GM12878 (cell line): ENCODE measurements at regions not wholly inside any gene's neighbourhood (a gene's known extent, or its start where the extent isn't known, plus 50 kb on each side); places are given as distances from the start of the nearest gene placed in this dataset.

ENCODE experiments used
- ATAC-seq: fragments of 200-7000 bp; cut with Tn5 transposase; 3 replicates; pipeline ENCODE4 v1.9.1; 2020; ENCODE audit warnings: mild to moderate bottlenecking, moderate library complexity
- BruUV-seq: library from RNA; stranded (reverse); fragments of 400-500 nt; replicated peaks from 2 replicates; lab custom pipeline; 2021; lab: Mats Ljungman, UMichigan
- CTCF ChIA-PET: fragments of 300-600 bp; sonication (Branson Sonifier 250); formaldehyde crosslinking; extraction: SDS; loops from one replicate; lab custom pipeline; 2021; ENCODE audit warnings: inconsistent platforms; lab: Yijun Ruan, JAX
- POLR2A ChIA-PET: fragments of 350-600 bp; formaldehyde crosslinking; extraction: SDS; loops from one replicate; lab custom pipeline; 2021; ENCODE audit warnings: inconsistent platforms; lab: Charles Lee
- RAD21 ChIA-PET: fragments of 300-600 bp; sonication (Branson Sonifier 250); formaldehyde crosslinking; loops from one replicate; lab custom pipeline; 2023; ENCODE audit warnings: antibody characterized with exemption; ENCODE audit not compliant: unreplicated experiment; lab: Charles Lee
- SMC1A ChIA-PET: fragments of 300-600 bp; sonication (Branson Sonifier 250); formaldehyde crosslinking; loops from one replicate; lab custom pipeline; 2023; ENCODE audit not compliant: unreplicated experiment, uncharacterized antibody; lab: Charles Lee
- DNase-seq: peaks from one replicate; pipeline ENCODE4 v3.0.0-alpha.2; 2011; ENCODE audit warnings: low read depth, low spot score
- FAIRE-seq: peaks from 3 replicates; lab custom pipeline; 2011; peaks lifted over from hg19 to GRCh38; lab: Jason Lieb, UNC
- H2AFZ ChIP-seq: 2 replicates; pipeline ENCODE4 v1.6.0; 2011; ENCODE audit warnings: low read depth, low read length, control low read depth; ENCODE audit not compliant: control insufficient read depth
- H3K27ac ChIP-seq: 2 replicates; pipeline ENCODE4 v1.5.1; 2011; ENCODE audit warnings: control low read depth; ENCODE audit not compliant: control insufficient read depth, insufficient read depth
- H3K27me3 ChIP-seq, 2 experiments: replicated peaks in 1 of 2; 2 replicates each; pipeline versions ENCODE4 v1.6.0 to v1.6.1; 2011; ENCODE audit warnings: low read length in 1 of 2; ENCODE audit not compliant: control insufficient read depth in 2 of 2, insufficient read depth in 2 of 2
- H3K36me3 ChIP-seq, 2 experiments: 2 replicates each; pipeline ENCODE4 v1.5.1; 2011; ENCODE audit warnings: low read length in 1 of 2; ENCODE audit not compliant: control insufficient read depth in 2 of 2, insufficient read depth in 2 of 2
- H3K4me1 ChIP-seq: 2 replicates; pipeline ENCODE4 v1.6.1; 2011; ENCODE audit warnings: mild to moderate bottlenecking, low read length, moderate library complexity, mixed read lengths; ENCODE audit not compliant: control insufficient read depth, insufficient read depth
- H3K4me2 ChIP-seq: 2 replicates; pipeline ENCODE4 v1.6.0; 2011; ENCODE audit warnings: control low read depth; ENCODE audit not compliant: control insufficient read depth, insufficient read depth
- H3K4me3 ChIP-seq: fragments of 200-600 bp; sonication (generic); 2 replicates; pipeline ENCODE4 v1.5.1; 2016
- H3K79me2 ChIP-seq: 2 replicates; pipeline ENCODE4 v1.6.0; 2011; ENCODE audit warnings: low read length; ENCODE audit not compliant: control insufficient read depth, insufficient read depth
- H3K9ac ChIP-seq: 2 replicates; pipeline ENCODE4 v1.8.0; 2011; ENCODE audit warnings: low read length, control low read depth, mixed read lengths; ENCODE audit not compliant: control insufficient read depth, insufficient read depth
- H3K9me3 ChIP-seq: replicated peaks from 3 replicates; pipeline ENCODE4 v1.5.1; 2011; ENCODE audit warnings: mild to moderate bottlenecking, low read length; ENCODE audit not compliant: control insufficient read depth, insufficient read depth
- H4K20me1 ChIP-seq: 2 replicates; pipeline ENCODE4 v1.6.0; 2011; ENCODE audit not compliant: control insufficient read depth, insufficient read depth
- BHLHE40 ChIP-seq, 2 experiments: fragments of 450-650 bp in 1 of 2; IDR thresholded peaks; 2 replicates each; pipeline ENCODE4 v1.6.1; 2011 to 2017; ENCODE audit warnings: low read depth in 2 of 2, borderline replicate concordance in 1 of 2, improper control_type of control experiment in 1 of 2, low read length in 1 of 2, mild to moderate bottlenecking in 1 of 2
- E2F8 ChIP-seq: fragments of 450-650 bp; IDR thresholded peaks from 2 replicates; pipeline ENCODE4 v1.6.1; 2018; ENCODE audit warnings: mild to moderate bottlenecking, low read depth, moderate library complexity; ENCODE audit not compliant: partially characterized antibody
- NFIC ChIP-seq: IDR thresholded peaks from 2 replicates; pipeline ENCODE4 v1.6.1; 2012; ENCODE audit warnings: low read depth, mild to moderate bottlenecking, inconsistent platforms, low read length, moderate library complexity
- NKRF ChIP-seq: fragments of 450-650 bp; conservative IDR thresholded peaks from 2 replicates; pipeline ENCODE4 v1.6.1; 2017; ENCODE audit warnings: mild to moderate bottlenecking, moderate library complexity
- PML ChIP-seq: IDR thresholded peaks from 2 replicates; pipeline ENCODE4 v1.6.1; 2012; ENCODE audit warnings: low read length, inconsistent platforms
- RAD21 ChIP-seq: IDR thresholded peaks from 2 replicates; pipeline ENCODE4 v1.6.1; 2011; ENCODE audit warnings: mild to moderate bottlenecking, low read depth, low read length, moderate library complexity; ENCODE audit not compliant: insufficient read depth
- SMAD5 ChIP-seq: IDR thresholded peaks from 2 replicates; pipeline ENCODE4 v1.6.1; 2016; ENCODE audit warnings: antibody characterized with exemption, low read depth
- TBL1XR1 ChIP-seq: IDR thresholded peaks from 2 replicates; pipeline ENCODE4 v1.6.1; 2012; ENCODE audit warnings: low read depth, low read length, improper control_type of control experiment
- WRNIP1 ChIP-seq: IDR thresholded peaks from 2 replicates; pipeline ENCODE4 v1.6.1; 2011; ENCODE audit warnings: low read depth, low read length, improper control_type of control experiment, borderline replicate concordance
- WGBS: methylation state at CpG from one replicate; pipeline ENCODE4 v1.1.6; 2016; ENCODE audit warnings: low lambda C conversion rate; ENCODE audit not compliant: insufficient replicate concordance, insufficient coverage; ENCODE audit errors: missing lambda C conversion rate; 5-methylcytosine and 5-hydroxymethylcytosine counted together
- in situ Hi-C: fragments of 300-500 bp; cut with MboI; formaldehyde crosslinking; loops from 9 replicates; pipeline ENCODE4 v1.14.3; 2018; ENCODE audit warnings: mixed read lengths
- intact Hi-C: fragments of 100-400 bp; cut with micrococcal nuclease; formaldehyde crosslinking; loops from one replicate; pipeline ENCODE4 v1.14.2; 2022; ENCODE audit not compliant: unreplicated experiment
- TF ChIP-seq, protein P1 (sequence below): fragments of 150-350 bp; IDR thresholded peaks from 2 replicates; pipeline ENCODE4 v1.6.1; 2014; ENCODE audit warnings: mild to moderate bottlenecking, low read depth, low read length
- TF ChIP-seq, protein P2 (sequence below): IDR thresholded peaks from 2 replicates; pipeline ENCODE4 v1.6.1; 2012; ENCODE audit warnings: low read depth, low read length, improper control_type of control experiment

GRCh38 chr21:19171585-19171984 is 768.0 kb upstream of the TMPRSS15 start:
- H3K27ac ChIP-seq, result no peak overlapping the region
- DNase-seq, result no peak
- ChIA-PET POLR2A (no interaction called here), CTCF (no interaction called here), SMC1A (no interaction called here), RAD21 (no interaction called here)
- no peaks in the 10 kb centered on the region for H3K4me1 ChIP-seq
- H3K9me3 ChIP-seq, result no peaks in the 10 kb centered on the region
- ATAC-seq, result no peak
- FAIRE-seq, result no peak
- no peaks in the 10 kb centered on the region for H3K36me3 ChIP-seq
- no peak overlapping the region for H3K4me3 ChIP-seq
- in situ Hi-C loops (no loop called here), intact Hi-C loops (no loop called here)
- no TSS peak for BruUV-seq
- H3K4me2 ChIP-seq, result no peak overlapping the region
- no peaks in the 10 kb centered on the region for H3K27me3 ChIP-seq
- no peaks in the 10 kb centered on the region for H4K20me1 ChIP-seq
- no peak overlapping the region for H3K9ac ChIP-seq
- TF ChIP-seq NKRF (no peak), NFIC (no peak), BHLHE40 (IDR thresholded peaks at IDR 0.05; ENCODE audit: borderline replicate concordance in 1 of 2, low read depth in 2 of 2, low read length in 1 of 2) (no peak), WRNIP1 (no peak)
- no peaks in the 10 kb centered on the region for H3K79me2 ChIP-seq
- WGBS, result 10% methylated on average over 4 of the region's 4 CpGs
- no peak overlapping the region for H2AFZ ChIP-seq

DNA sequence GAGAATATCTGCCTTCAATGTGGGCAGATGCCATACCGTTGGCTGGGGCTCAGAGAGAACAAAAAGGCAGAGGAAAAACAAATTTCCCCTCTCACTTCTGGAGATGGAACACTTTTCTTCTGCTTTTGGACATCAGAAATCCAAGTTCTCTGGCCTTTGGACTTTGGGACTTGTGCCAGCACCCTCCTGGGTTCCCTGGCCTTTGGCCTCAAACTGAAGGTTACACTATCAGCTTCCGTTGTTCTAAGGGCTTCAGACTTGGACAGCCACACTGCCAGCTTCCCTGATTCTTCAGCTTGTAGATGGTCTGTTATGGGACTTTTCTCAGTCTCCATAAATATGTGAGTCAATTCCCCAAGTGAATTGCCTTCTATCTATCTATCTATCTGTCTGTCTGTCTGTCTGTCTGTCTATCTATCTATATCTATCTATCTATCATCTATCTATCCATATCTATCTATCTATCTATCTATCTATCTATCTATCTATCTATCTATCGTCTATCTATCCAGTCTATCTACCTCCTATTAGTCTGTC is 778.1 kb upstream of the TMPRSS15 start:
- Histone ChIP-seq H3K4me2 (no peak overlapping the region), H3K9me3 (no peaks in the 10 kb centered on the region; the same call in 2 of the 3 replicates), H3K79me2 (no peaks in the 10 kb centered on the region), H4K20me1 (no peaks in the 10 kb centered on the region), H2AFZ (no peak overlapping the region), H3K9ac (no peak overlapping the region), H3K36me3 (no peaks in the 10 kb centered on the region), H3K4me1 (no peaks in the 10 kb centered on the region), H3K27ac (no peak overlapping the region), H3K4me3 (no peak overlapping the region), H3K27me3 (no peaks in the 10 kb centered on the region)
- in situ Hi-C loops, result no loop called here
- SMC1A ChIA-PET, result interaction anchor here (0.6 kb wide), 2 partner anchors 37 to 471 kb away, joined by 3 to 5 read pairs; no protein-coding TSS in a partner anchor
- no peak for FAIRE-seq
- RAD21 ChIA-PET, result no interaction called here
- intact Hi-C loops, result no loop called here
- no peak for ATAC-seq
- WGBS, result 7% methylated on average over 3 of the region's 3 CpGs
- POLR2A ChIA-PET, result no interaction called here
- CTCF ChIA-PET, result no interaction called here
- DNase-seq, result no peak
- BruUV-seq, result no TSS peak
- TF ChIP-seq PML (no peak), RAD21 (no peak), SMAD5 (no peak), TBL1XR1 (no peak), E2F8 (no peak)
- TF ChIP-seq, protein P1, sequence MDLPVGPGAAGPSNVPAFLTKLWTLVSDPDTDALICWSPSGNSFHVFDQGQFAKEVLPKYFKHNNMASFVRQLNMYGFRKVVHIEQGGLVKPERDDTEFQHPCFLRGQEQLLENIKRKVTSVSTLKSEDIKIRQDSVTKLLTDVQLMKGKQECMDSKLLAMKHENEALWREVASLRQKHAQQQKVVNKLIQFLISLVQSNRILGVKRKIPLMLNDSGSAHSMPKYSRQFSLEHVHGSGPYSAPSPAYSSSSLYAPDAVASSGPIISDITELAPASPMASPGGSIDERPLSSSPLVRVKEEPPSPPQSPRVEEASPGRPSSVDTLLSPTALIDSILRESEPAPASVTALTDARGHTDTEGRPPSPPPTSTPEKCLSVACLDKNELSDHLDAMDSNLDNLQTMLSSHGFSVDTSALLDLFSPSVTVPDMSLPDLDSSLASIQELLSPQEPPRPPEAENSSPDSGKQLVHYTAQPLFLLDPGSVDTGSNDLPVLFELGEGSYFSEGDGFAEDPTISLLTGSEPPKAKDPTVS, result no peak
- TF ChIP-seq, protein P2, sequence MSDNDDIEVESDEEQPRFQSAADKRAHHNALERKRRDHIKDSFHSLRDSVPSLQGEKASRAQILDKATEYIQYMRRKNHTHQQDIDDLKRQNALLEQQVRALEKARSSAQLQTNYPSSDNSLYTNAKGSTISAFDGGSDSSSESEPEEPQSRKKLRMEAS, result no peak
